Endothelial cell of umbilical vein (primary cell): ENCODE measurements at regions not wholly inside any gene's neighbourhood (a gene's known extent, or its start where the extent isn't known, plus 50 kb on each side); places are given as distances from the start of the nearest gene placed in this dataset.

ENCODE experiments used
- CTCF ChIP-seq, 2 donors: IDR thresholded peaks; 1 replicate in 1 of 2; 2 replicates in 1 of 2; pipeline ENCODE4 v1.5.1; 2011; ENCODE audit warnings: low read length in 2 of 2, mild to moderate bottlenecking in 2 of 2, moderate library complexity in 2 of 2, control low read depth in 1 of 2, inconsistent platforms in 1 of 2, low read depth in 1 of 2; ENCODE audit not compliant: insufficient read depth in 1 of 2; ENCODE audit errors: extremely low read depth in 1 of 2
- EZH2 ChIP-seq: IDR thresholded peaks from 2 replicates; pipeline ENCODE4 v1.6.1; 2012; ENCODE audit warnings: borderline replicate concordance, low read depth, mild to moderate bottlenecking, moderate library complexity, low read length, inconsistent platforms; ENCODE audit not compliant: severe bottlenecking
- JUN ChIP-seq: IDR thresholded peaks from 2 replicates; pipeline ENCODE4 v1.6.1; 2011; ENCODE audit warnings: borderline replicate concordance, low read depth; ENCODE audit not compliant: insufficient read length, insufficient read depth
- POLR2A ChIP-seq: IDR thresholded peaks from 2 replicates; pipeline ENCODE4 v1.6.1; 2012; ENCODE audit warnings: low read depth, mild to moderate bottlenecking, control low read depth, low read length
- POLR2AphosphoS5 ChIP-seq: IDR thresholded peaks from 2 replicates; pipeline ENCODE4 v1.6.1; 2012; ENCODE audit warnings: low read depth, mild to moderate bottlenecking, control low read depth, low read length, moderate library complexity; ENCODE audit not compliant: insufficient read depth

- no peak for TF ChIP-seq POLR2A
- TF ChIP-seq EZH2, result no peak
- no peak for TF ChIP-seq CTCF (IDR thresholded peaks at IDR 0.05; ENCODE audit: extremely low read depth in 1 of 2, insufficient read depth in 1 of 2, low read depth in 1 of 2, low read length in 2 of 2)
- no peak for TF ChIP-seq POLR2AphosphoS5
- no peak for TF ChIP-seq JUN
Measured at GRCh38 chr14:41446008-41446407, 160.7 kb upstream of the LRFN5 start.
